A172 (cell line): ENCODE measurements at regions not wholly inside any gene's neighbourhood (a gene's known extent, or its start where the extent isn't known, plus 50 kb on each side); places are given as distances from the start of the nearest gene placed in this dataset.
A peak's percentile ranks its signal among the peaks of the same experiment; 100 is the strongest.

Experiments
- DNase-seq: peaks from one replicate; pipeline ENCODE4 v3.0.0-alpha.2; 2015; ENCODE audit warnings: low spot score

- DNase-seq: no peak
Measured at GRCh38 chr11:23947883-23948282, 549.0 kb upstream of the LUZP2 start.

- DNase-seq: no peak
Measured at GRCh38 chr11:23948851-23949250, 548.0 kb upstream of the LUZP2 start.

GRCh38 chr11:23953951-23954710 lies 542.7 kb upstream of the LUZP2 start:
- no peak for DNase-seq

- no peak for DNase-seq
Measured at GRCh38 chr11:23954730-23955129, 542.1 kb upstream of the LUZP2 start.

GRCh38 chr11:23956586-23956985 lies 540.3 kb upstream of the LUZP2 start:
- no peak for DNase-seq

GRCh38 chr11:23957314-23957713 lies 539.5 kb upstream of the LUZP2 start:
- no peak for DNase-seq

- no peak for DNase-seq
Measured at GRCh38 chr11:23959462-23959861, 537.4 kb upstream of the LUZP2 start.

- no peak for DNase-seq
Measured at GRCh38 chr11:23961503-23962338, 535.1 kb upstream of the LUZP2 start.

- peak; percentile 3 for DNase-seq
Measured at GRCh38 chr11:23973244-23973643, 523.6 kb upstream of the LUZP2 start.

- DNase-seq: no peak
Measured at GRCh38 chr11:23974051-23974450, 522.8 kb upstream of the LUZP2 start.

- no peak for DNase-seq
Measured at GRCh38 chr11:23974601-23975000, 522.3 kb upstream of the LUZP2 start.

GRCh38 chr11:23976426-23976825 lies 520.4 kb upstream of the LUZP2 start:
- DNase-seq: no peak

GRCh38 chr11:23976841-23977271 lies 520.0 kb upstream of the LUZP2 start:
- no peak for DNase-seq

GRCh38 chr11:23988381-23989006 lies 508.4 kb upstream of the LUZP2 start:
- peak; percentile 5 for DNase-seq

GRCh38 chr11:23990346-23991164 lies 506.3 kb upstream of the LUZP2 start:
- no peak for DNase-seq

GRCh38 chr11:23991165-23991539 lies 505.7 kb upstream of the LUZP2 start:
- DNase-seq: no peak

- DNase-seq: no peak
Measured at GRCh38 chr11:23995891-23996290, 501.0 kb upstream of the LUZP2 start.

GRCh38 chr11:23997356-23997755 lies 499.5 kb upstream of the LUZP2 start:
- no peak for DNase-seq

- no peak for DNase-seq
Measured at GRCh38 chr11:24005202-24005876, 491.5 kb upstream of the LUZP2 start.

- no peak for DNase-seq
Measured at GRCh38 chr11:24043842-24044241, 453.0 kb upstream of the LUZP2 start.

- no peak for DNase-seq
Measured at GRCh38 chr11:24046731-24047130, 450.1 kb upstream of the LUZP2 start.
